Nephron progenitor cell (in vitro differentiated cells): ENCODE measurements at regions not wholly inside any gene's neighbourhood (a gene's known extent, or its start where the extent isn't known, plus 50 kb on each side); places are given as distances from the start of the nearest gene placed in this dataset.

Experiments used
- DNase-seq: peaks from one replicate; pipeline ENCODE4 v3.0.0; 2021
- H3K27ac Mint-ChIP-seq: 2 replicates; pipeline ENCODE4 v1.8.0; 2021; ENCODE audit warnings: mild to moderate bottlenecking, moderate library complexity, mixed read lengths
- H3K27me3 Mint-ChIP-seq: 2 replicates; pipeline ENCODE4 v1.8.0; 2021; ENCODE audit warnings: mild to moderate bottlenecking, low read depth, mixed read lengths; ENCODE audit not compliant: poor library complexity
- H3K36me3 Mint-ChIP-seq: 2 replicates; pipeline ENCODE4 v1.8.0; 2021; ENCODE audit warnings: low read depth, mixed read lengths
- H3K4me1 Mint-ChIP-seq: 2 replicates; pipeline ENCODE4 v1.8.0; 2021; ENCODE audit warnings: mixed read lengths
- H3K4me3 Mint-ChIP-seq: 2 replicates; pipeline ENCODE4 v1.8.0; 2021; ENCODE audit warnings: mild to moderate bottlenecking, moderate library complexity, mixed read lengths
- H3K9me3 Mint-ChIP-seq: 2 replicates; pipeline ENCODE4 v1.8.0; 2021; ENCODE audit warnings: mild to moderate bottlenecking, moderate library complexity, mixed read lengths
- TF ChIP-seq, protein P1 (sequence below): fragments of 200-600 bp; sonication (generic); IDR thresholded peaks from 2 replicates; pipeline ENCODE4 v1.5.0; 2021; ENCODE audit warnings: antibody characterized with exemption

DNA sequence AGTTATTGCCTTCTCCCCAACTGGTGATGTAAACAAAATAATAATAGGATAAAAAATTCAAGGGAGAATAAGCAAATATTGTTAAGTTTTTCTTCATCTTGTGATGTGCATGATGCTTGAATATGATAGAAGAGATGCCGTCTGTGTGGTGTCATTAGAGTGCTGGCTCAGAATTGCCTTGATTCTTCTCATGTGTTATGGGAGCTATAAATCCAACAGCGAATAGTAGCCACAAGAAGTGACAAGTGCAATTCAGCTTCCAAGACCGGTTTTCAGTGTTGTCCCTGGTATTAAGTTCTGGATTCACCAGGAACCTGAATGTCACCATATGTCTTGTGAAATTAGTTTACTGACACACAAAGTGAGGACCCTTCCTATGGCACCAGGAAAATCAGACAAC, 547.0 kb downstream of the NSUN3 start:
- no peak for DNase-seq
- Mint-ChIP-seq H3K4me3 (no peak overlapping the region), H3K27me3 (no peaks in the 10 kb centered on the region), H3K9me3 (no peaks in the 10 kb centered on the region), H3K4me1 (peaks cover 5% of the 10 kb centered on the region), H3K36me3 (no peaks in the 10 kb centered on the region), H3K27ac (no peak overlapping the region)
- TF ChIP-seq, protein P1, sequence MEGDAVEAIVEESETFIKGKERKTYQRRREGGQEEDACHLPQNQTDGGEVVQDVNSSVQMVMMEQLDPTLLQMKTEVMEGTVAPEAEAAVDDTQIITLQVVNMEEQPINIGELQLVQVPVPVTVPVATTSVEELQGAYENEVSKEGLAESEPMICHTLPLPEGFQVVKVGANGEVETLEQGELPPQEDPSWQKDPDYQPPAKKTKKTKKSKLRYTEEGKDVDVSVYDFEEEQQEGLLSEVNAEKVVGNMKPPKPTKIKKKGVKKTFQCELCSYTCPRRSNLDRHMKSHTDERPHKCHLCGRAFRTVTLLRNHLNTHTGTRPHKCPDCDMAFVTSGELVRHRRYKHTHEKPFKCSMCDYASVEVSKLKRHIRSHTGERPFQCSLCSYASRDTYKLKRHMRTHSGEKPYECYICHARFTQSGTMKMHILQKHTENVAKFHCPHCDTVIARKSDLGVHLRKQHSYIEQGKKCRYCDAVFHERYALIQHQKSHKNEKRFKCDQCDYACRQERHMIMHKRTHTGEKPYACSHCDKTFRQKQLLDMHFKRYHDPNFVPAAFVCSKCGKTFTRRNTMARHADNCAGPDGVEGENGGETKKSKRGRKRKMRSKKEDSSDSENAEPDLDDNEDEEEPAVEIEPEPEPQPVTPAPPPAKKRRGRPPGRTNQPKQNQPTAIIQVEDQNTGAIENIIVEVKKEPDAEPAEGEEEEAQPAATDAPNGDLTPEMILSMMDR, result no peak

DNA sequence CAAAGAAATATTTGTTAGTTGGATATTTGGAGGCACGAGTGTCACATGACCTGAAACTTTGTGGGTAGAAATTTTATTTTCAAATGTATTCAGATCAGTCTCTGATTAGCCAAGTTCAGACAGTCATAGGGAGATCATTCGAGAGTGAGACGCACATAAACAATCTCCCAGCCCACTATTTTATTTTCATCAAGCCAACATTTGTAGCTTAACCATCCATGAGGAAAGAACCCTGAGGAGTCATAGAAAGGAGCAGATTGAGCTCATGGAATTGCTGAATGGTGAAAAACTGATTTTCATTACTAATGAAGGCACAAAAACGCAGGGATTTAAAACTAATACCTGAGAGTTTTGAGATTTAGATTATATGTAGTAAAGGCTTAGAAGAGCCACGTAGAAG, 548.7 kb downstream of the NSUN3 start:
- DNase-seq, result no peak
- Mint-ChIP-seq H3K4me3 (no peak overlapping the region), H3K9me3 (no peaks in the 10 kb centered on the region), H3K4me1 (peaks cover 5% of the 10 kb centered on the region), H3K36me3 (no peaks in the 10 kb centered on the region), H3K27ac (no peak overlapping the region), H3K27me3 (no peaks in the 10 kb centered on the region)
- TF ChIP-seq, protein P1, result no peak

- H3K36me3 Mint-ChIP-seq, result no peaks in the 10 kb centered on the region
- peaks cover 5% of the 10 kb centered on the region for H3K4me1 Mint-ChIP-seq
- H3K4me3 Mint-ChIP-seq, result no peak overlapping the region
- no peak for DNase-seq
- TF ChIP-seq, protein P1, result no peak
- no peaks in the 10 kb centered on the region for H3K27me3 Mint-ChIP-seq
- H3K27ac Mint-ChIP-seq, result no peak overlapping the region
- no peaks in the 10 kb centered on the region for H3K9me3 Mint-ChIP-seq
These were observed 549.8 kb downstream of the NSUN3 start for GRCh38 chr3:94612631-94613030.

DNA sequence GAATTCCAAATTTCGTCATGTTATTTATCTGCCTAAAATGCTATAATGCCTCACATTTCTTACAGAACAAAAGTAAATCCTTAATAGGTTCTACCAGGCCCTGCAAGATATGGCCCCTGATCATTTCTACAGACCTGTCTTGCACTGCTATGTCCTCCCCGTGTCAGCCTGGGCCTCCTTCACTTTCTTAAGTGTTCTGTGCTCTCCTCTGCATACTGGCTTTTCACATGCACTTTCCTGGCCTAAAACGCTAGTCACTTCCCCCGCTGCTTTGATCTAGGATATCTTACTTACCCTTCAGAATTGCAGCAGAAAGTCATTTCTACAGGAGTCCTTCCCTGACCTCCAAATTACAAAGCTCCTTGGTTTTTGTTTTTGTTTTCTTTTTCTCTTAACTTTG, 551.3 kb downstream of the NSUN3 start:
- Mint-ChIP-seq H3K9me3 (no peaks in the 10 kb centered on the region), H3K36me3 (no peaks in the 10 kb centered on the region), H3K27ac (no peak overlapping the region), H3K4me3 (no peak overlapping the region), H3K4me1 (peaks cover 5% of the 10 kb centered on the region), H3K27me3 (no peaks in the 10 kb centered on the region)
- TF ChIP-seq, protein P1, result no peak
- no peak for DNase-seq

DNA sequence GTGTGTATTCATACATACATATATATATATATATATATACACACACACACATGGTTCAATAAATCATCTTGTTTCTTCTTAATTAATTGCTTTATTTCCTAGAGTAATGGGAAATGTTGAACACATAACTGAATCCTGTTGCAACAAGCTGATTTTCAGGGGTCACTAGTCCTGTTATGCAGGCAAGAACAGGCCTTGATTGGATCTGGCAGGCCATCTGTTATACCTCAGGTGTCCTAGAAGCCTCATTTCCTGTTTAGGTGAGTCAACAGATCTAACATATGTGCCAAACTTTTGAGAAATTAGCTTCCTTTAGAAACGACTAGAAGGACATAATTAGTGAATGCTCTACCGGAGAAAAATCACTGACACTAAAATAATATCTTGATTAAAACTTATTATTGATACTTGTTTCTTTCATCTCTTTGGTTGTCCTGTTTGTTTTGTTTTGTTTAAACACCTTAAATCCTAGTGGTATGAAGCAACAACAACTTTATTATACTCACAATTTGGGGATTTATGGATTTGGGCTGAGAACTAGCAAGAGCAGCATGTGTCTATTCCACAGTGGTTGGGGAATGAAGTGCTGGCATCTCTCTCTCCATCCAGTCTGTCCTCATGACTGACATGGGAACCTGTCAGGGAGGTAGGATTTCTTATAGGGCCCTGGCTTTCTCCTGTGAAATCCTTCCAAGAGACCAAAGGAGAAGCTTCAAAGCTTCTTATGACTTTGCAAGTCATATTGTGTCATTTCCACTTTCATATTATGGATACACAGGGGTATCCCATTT, 552.6 kb downstream of the NSUN3 start:
- peaks cover 5% of the 10 kb centered on the region for H3K4me1 Mint-ChIP-seq
- no peak overlapping the region for H3K27ac Mint-ChIP-seq
- H3K27me3 Mint-ChIP-seq, result no peaks in the 10 kb centered on the region
- H3K4me3 Mint-ChIP-seq, result no peak overlapping the region
- H3K9me3 Mint-ChIP-seq, result no peaks in the 10 kb centered on the region
- H3K36me3 Mint-ChIP-seq, result no peaks in the 10 kb centered on the region
- TF ChIP-seq, protein P1, result no peak
- DNase-seq, result no peak

GRCh38 chr3:94616833-94617232, 554.0 kb downstream of the NSUN3 start:
- Mint-ChIP-seq H3K27me3 (no peaks in the 10 kb centered on the region), H3K9me3 (no peaks in the 10 kb centered on the region), H3K4me3 (no peak overlapping the region), H3K27ac (no peak overlapping the region), H3K36me3 (no peaks in the 10 kb centered on the region), H3K4me1 (peaks cover 5% of the 10 kb centered on the region)
- DNase-seq, result no peak
- TF ChIP-seq, protein P1, result no peak
